HG03175 (cell line): ENCODE measurements at regions not wholly inside any gene's neighbourhood (a gene's known extent, or its start where the extent isn't known, plus 50 kb on each side); places are given as distances from the start of the nearest gene placed in this dataset.
"Not testable (repeated sequence)": the region's sequence is repeated elsewhere in the genome, so short reads cannot be mapped to it uniquely, and the experiment has no call there.

Experiments used
- ATAC-seq: cut with Tn5 transposase; IDR thresholded peaks from one replicate; pipeline ENCODE4 v1.9.1; 2021; ENCODE audit warnings: mild to moderate bottlenecking, moderate library complexity; ENCODE audit not compliant: unreplicated experiment

DNA sequence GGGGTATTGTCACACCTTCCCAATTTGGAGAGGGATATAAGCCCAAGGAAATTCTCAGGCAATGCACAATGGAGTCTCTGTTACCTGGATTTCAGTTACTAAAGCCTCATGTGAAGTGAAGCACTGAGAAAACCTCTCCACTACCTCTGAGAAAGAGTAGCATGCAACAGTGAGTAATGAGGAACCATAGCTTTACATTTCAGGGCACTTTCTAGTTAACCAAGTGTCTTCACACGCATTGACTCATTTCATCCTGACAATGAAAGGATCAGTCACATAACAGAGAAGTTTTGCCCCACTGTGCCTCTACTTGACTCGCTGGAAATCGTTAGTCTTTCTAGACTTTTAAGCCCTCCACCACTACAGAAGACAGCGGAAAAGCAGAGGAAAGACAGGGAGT is 86.2 kb upstream of the ARID1B start:
- ATAC-seq, result peak; percentile 76

DNA sequence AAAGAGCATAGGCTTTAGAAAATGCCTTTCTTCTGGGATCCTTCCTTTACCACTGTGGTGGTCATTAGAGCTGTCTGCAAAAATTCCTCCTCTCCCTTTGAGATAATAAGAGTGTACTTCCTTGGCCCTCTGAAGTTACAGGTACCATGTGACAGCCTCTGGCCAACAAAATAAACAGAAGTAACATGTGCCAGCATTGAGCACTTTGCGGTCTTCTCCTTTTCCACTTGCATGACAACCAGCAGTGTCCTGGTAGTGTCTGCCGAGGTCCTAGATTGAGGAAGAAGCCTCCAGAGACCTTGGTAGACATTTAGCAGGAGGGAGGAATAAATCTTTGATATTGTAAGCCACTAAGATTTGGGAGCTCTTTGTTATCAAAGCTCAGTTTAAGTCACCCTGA is 87.5 kb upstream of the ARID1B start:
- ATAC-seq, result no peak

DNA sequence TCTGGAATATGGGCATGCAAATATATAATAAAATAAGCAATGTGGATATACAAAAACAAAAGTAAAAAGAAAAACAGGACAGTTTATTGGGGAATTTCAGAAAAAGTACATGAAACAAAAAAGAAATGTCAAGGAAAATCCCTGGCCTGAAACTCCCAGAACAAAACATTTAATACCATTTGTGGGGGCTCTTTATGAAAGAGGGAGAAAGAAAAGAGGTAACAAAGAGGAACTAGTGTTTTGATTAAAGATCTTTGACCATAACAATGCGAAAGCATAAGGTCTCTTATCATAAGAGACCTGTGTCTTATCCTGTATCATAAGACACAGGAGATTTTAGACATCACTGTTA is 88.6 kb upstream of the ARID1B start:
- no peak for ATAC-seq

DNA sequence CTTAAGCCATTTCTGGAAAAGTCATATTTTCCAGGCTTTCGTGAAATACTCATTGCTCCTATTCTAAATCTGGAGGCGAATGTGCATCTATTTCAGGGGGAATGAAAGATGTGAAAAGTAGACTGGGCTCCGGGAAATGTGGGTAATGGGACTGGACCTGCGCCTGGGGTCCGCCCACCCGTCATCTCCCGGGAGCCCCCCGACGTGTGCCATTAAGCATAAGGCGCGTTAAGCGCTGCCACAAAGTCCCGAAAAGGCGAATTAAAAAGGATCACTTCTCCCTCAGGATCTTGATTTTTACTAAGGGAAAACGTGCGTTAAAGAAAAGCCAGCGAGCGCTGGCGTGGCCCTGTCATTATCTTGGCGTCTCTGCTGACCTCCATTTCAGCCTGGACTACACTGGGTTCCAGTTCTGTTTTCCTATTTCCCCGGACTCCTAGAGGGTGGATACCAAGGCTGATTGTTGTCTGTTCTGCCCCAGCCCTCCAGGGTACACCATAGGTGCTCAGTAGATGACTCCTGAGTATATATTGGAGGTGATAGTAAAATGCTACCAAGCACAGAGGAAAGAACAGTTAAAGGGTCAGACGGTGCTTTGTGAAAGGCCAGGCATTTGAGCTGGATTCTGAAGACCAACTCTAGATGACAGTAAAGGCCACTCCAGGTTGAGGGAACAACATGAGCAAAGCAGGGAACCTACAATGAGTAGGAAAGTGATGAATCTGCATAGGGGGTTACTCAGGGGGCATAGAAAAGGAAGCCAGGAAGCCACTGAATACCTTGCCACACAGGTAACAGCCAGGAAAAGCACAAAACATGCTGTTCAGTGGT is 89.2 kb upstream of the ARID1B start:
- ATAC-seq, result no peak

DNA sequence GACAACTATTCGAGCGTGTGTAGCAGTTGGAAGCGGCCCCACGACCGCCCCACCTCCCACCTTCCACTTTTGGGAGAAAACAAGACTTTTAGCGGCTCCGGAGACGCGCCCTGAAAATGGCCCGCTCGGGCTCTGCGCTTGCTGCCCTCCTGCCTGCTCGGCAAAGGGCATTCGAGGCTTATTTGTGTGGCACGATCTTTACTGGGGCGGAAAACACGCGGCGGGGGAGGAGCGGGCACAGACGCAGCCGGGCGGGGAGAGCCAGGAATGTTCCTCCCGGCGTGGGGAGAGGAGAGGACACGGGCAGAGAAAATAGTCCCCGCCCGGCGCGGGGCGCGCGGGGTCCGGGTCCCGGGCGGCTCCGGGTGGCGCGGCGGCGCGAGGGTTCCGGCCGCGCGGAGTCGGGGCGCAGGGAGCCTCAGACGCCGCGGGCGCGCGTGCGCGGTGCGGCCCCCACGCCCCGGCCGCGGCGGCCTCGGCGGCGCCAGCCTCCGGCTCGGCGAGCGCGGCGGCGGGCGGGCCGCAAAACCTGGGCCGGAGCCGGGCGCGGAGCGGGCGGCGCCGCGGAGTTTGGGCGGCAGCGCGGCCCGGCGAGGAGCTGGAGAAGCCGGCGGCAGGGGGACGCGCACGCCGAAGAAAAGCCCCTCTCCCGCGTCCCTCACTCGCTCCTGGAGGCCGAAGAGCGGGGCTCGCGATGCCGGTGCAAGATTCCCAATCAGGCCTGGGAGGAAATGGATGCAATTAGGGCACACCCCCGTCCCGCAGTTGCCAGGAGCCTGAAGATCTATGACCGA is 90.0 kb upstream of the ARID1B start:
- ATAC-seq, result peak; percentile 62

DNA sequence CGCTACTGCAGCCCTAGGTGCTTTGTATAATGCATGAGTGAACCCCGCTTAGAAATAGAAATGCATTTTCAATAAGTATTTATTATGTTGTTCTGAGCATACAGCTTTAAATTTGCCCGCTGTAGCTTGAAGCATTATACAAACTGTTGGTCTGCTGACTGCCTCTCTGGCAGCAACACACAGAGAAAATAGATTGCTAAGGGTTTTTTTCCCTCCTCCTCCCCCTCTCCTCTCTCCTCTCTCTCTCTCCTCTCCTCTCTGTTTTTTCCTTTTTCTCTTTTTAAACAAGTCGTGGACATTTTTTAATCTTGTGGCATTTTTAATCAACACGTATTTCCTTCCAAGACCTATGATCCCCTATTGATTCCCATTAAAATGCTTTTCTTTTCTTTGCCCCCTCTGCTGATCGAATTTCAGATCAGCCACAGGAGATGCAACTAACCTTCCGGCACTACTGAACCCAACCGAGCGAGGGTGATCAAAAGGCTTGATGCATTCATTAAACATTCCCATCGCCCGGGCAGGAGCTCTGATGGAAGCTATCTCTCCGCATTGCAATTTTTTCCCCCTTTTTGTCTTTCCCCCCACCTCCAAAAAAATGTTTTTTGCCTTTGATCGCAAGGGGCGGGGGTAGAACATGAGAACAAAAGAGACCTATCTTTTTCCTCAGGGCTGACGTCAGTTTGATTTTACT is 90.7 kb upstream of the ARID1B start:
- peak; percentile 15 for ATAC-seq

DNA sequence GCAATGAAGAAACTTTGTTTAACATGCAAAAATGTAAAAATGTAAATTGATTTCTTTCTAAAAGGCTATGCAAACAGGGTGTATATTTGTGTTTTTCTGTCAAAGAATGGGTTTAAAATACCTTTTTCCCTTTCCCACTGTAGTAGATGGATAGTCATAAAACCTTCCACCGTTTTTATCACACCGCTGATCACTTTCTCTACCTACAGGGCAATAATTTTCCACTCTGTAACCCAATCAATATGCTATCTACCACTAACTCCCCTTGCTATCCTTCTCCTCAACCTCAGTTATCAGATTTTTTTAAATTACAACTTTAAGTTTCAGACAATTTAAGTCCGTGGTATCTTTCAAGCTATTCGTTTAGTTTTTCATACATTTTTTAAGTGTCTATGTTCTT is 91.4 kb upstream of the ARID1B start:
- no peak for ATAC-seq

DNA sequence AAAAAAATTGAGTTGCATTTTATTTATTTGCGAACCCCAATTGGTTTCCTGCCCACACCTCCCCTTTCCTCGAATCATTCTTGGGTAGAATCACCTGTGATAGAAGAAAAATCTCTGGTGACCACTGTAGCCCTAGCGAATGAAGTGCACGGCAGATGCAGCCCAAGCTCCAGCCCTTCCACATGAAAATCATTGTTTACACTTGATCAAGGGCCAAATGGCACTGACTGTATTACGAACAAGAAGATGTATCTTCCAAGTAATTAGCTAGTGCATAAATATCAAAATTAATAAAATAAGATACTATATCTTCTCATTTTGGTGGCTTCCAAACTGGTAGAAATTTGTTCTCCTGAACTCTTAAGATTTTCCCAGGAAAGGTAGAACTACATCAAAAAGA is 93.4 kb upstream of the ARID1B start:
- ATAC-seq, result no peak

DNA sequence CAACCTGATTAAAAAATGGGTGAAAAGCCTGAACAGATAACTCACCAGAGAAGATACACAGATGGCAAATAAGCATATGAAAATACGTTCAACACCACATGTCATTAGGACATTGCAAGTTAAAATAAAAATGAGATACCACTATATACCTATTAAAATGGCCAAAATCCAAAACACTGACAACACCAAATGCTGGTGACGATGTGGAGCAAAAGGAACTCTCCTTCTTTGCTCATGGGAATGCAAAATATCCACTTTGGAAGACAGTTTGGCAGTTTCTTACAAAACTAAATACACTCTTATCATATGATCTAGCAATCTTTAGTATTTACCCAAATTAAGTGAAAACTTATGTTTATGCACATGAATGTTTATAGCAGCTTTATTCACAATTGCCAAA is 100.5 kb upstream of the ARID1B start:
- ATAC-seq, result no peak

DNA sequence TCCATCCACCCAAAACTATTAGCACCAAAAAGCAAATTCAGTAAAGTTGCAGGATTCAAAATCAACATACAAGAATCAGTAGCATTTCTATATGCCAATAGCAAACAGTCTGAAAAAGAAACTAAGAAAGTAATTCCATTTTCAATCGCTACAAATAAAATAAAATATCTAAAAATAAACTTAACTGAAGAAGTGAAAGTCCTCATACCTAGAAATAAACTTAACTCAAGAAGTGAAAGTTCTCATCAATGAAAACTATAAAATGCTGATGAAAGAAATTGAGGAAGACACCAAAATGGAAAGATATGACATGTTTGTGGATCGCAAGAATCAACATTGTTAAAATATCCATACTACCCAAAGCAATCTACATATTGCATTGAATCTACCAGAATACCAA is 103.0 kb upstream of the ARID1B start:
- no peak for ATAC-seq

DNA sequence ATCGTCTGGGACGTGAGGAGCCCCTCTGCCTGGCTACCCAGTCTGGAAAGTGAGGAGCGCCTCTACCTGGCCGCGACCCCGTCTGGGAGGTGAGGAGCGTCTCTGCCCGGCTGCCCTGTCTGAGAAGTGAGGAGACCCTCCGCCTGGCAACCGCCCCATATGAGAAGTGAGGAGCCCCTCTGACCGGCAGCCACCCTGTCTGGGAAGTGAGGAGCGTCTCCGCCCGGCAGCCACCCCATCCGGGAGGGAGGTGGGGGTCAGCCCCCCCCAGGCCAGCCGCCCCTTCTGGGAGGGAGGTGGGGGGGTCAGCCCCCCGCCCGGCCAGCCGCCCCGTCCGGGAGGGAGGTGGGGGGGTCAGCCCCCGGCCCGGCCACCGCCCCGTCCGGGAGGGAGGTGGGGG is 107.1 kb upstream of the ARID1B start:
- ATAC-seq, result not testable (repeated sequence)

DNA sequence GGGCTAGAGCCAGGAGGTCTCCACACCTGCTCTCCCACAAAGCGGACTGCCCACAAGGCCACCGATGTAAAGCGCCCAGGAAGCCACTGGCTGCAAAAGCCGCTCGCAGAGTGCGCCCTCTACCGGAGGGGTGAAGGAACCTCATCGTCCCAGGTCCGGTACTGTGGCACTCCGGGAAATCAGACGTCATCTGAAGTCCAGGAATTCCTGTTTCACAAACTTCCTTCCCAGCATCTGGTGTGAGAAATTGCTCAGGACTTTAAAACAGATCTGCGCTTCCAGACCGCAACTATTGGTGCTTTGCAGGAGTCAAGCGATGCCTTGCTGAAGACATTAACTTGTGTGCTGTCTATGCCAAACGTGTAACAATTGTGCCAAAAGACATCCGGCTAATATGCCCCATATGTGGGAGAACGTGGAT is 115.1 kb upstream of the ARID1B start:
- no peak for ATAC-seq

DNA sequence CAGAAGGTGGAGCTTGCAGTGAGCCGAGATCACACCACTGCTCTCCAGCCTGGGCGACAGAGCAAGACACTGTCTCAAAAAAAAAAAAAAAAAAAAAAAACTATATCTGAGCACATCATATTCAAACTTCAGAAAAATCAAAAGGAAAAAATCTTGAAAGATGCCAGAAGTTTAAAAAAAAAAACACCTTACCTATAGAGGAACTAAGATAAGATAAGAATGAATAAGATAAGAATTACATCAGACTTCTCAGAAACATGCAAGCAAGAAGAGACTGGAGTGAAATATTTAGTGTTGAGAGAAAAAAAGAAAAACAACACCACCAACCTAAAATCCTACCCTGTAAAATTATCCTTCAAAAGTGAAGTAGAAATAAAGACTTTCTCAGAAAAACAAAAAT is 116.8 kb upstream of the ARID1B start:
- no peak for ATAC-seq

DNA sequence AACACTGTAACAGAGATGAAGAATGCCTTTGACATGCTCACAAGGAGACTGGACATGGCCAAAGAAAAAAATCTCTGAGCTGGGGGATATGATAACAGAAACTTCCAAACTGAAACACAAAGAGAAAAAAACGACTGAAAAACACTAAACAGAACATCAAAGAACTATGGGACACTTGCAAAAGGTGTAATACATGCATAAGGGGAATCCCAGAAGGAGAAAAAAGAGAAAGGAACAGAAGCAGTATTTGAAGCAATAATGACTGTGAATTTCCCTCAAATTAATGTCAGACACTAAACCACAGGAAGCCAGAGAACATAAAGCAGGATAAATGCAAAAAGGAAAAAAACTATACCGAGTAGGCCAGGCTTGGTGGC is 117.4 kb upstream of the ARID1B start:
- ATAC-seq, result no peak

DNA sequence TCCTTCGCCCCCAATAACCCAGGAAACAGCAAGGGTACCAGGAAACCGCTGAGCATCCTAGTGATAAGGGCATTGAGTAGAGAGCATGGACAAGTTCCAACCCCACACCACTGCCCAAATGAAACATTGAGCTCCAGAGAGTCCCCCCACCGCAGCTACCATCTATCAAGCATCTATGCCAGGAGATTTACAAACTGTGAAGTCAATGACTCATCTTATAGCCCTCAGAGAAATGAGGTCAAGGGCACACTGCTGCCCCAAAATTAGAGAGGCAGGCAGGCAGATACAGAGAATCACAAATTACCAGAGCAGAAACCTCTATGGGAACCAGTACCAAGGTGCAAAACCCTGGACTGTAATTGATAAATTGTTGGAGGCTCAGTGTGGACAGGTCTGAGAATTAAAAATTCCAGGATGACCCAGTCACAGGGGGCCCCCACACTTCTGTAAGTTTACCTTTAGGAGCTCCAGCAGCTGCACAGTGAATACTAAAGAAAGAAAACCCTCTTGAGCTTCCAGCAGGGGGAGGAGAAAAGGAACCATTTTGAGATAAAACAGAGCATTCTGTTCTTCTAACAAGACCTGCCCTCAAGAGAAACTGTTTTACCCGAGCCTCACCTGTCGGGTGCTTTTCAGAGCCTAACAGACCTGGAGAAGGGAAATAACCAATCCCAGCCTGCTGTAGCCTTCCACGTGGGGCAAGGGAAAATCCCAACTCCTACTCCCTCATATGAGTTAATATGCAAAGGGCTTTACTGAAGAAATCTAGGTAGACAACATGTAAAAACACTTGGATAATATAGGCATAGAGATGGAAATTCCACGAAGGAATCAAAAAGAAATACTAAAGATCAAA is 118.0 kb upstream of the ARID1B start:
- no peak for ATAC-seq

DNA sequence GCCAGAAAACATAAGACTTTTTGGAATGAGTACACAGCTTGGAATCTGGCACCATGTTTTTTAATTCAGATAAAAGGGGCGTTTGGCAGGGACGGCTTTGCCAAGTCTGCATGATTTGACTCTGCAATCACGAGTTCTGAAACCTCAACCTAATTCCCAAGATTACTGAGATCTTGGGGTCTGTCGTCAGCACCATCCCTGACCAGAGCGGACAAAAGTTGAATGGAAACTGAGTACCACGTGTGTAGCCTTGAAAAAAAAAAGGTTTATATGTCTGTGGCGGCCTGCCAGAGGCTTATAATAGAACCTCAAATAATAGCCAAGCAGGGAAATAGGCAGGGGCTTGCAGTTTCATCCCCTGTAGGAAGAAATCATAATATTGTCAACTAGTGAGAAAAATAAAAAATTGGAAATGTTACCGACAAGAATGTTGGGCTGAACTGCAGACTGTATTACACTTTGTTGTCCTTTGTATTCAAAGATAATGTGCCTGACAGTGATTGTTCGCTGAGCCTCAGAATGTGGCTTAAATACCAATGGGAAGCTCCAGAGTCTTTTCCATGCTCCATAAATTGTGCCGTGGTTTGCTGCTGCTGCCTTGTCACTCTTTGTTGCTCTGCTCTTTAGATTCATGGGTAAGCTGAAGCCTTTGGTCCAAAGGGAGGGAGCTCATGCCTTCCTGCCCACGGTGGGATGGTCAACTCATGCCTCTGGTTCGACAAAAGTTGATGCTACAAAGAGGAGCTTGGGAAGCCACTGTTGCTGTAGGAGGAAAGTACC is 118.8 kb upstream of the ARID1B start:
- no peak for ATAC-seq

DNA sequence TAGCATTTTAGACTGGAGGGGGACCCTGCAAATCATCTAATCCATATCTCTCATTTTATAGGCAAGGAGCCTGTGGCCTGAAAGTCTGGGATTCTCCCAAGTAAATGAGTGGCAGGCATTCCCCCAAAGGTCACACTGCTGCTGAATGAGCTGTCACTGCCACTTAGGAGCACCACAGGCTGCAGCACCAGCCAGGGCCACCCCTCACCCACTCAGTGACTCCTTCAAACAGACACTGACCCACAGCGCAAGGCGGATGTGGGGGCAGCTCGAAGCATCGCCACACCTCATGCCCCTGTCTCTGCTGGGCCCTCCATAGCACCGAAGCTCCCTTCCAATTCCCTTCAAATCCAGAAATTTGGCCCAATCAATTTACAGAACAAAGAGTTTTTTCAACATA is 119.9 kb upstream of the ARID1B start:
- ATAC-seq, result no peak

DNA sequence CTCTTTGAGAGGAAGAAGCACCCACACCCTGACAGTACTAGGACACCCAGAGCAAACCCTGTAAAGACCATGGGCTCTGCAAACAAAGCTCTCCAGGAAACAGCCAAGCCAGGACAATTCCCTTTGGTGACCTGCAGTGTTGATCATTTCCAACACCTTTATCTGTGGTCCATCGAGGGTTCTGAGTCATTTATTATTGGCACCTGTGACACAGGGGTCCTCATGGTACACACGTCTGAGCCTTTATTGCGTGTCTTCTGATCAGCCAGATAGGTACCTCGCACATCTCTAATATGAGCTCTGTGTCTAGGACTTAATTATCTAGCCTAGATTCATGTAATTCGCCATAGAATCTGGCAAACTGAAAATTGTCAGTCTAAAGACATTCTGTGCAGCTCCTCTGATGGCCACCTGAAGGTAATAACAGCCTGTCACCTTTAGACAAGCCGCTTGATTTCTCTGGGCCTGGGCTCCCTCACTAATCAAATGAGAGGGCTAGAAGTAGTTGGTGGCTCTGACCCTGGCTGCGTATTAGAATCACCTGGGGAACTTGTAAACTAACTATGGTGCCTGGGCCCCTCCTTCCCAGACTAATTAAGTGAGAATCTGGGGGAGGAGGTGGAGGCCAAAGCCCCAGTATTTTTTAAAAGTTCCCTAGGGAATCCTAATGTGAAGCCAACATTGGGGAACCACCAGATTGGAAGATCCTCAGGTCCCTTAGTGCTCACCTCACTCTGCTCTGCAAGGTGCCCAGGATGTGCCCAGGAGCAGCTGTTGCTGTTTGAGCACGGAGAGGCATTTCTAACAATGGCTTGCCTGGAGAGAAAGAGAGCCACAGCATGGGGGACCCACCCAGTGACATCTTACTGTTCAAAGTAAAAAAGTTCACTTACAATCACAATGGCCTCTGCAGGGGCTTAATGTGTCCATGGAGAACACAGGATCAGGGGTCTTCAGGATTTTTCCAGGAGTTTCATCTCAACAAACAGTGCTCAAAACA is 122.0 kb upstream of the ARID1B start:
- no peak for ATAC-seq

DNA sequence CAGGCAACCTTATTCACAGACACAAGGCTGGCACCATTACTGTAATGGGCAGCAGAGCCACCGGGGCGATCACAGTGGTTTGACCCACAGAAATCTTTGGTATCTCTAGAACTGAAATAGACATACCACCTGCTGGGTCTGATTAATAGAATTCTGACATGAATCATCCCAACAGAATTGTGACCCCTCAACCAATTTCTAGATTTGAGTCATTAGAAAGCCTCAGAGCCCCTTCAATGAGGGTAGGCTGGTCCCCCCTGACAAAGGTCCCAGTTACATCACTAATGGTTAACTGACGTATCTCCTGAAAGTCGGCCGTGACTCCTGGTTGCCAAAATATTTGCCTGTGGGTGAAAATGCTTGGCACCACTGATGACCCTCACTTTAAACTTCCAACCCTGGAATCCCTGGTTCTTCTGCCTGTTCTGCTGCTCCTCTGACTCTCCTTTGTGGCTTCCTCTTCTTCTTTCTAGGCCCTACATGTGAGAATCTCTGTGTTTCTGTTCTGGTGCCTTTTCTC is 124.9 kb upstream of the ARID1B start:
- ATAC-seq, result no peak
